Thyroid gland (tissue), 4 donors: ENCODE measurements at regions not wholly inside any gene's neighbourhood (a gene's known extent, or its start where the extent isn't known, plus 50 kb on each side); places are given as distances from the start of the nearest gene placed in this dataset.

Experiments
- DNase-seq, 2 donors: peaks; one replicate each; pipeline ENCODE4 v3.0.0-alpha.2; 2019
- H3K27ac ChIP-seq, 3 donors: fragments of 200-600 bp; sonication (generic); 1 replicate in 2 of 3; 2 replicates in 1 of 3; pipeline ENCODE4 v1.5.1; 2016 to 2019; ENCODE audit warnings: mild to moderate bottlenecking in 1 of 3, moderate library complexity in 1 of 3
- H3K27me3 ChIP-seq: fragments of 200-600 bp; sonication (generic); one replicate; pipeline ENCODE4 v1.5.1; 2019
- H3K36me3 ChIP-seq, 2 donors: fragments of 200-600 bp; sonication (generic); one replicate each; pipeline ENCODE4 v1.5.1; 2016 to 2019
- H3K4me1 ChIP-seq, 2 donors: fragments of 200-600 bp; sonication (generic); one replicate each; pipeline ENCODE4 v1.5.1; 2017 to 2019
- H3K4me3 ChIP-seq, 3 donors: fragments of 200-600 bp; sonication (generic); replicated peaks in 1 of 3; 1 replicate in 2 of 3; 2 replicates in 1 of 3; pipeline ENCODE4 v1.5.1; 2016; ENCODE audit warnings: mild to moderate bottlenecking in 1 of 3
- H3K9me3 ChIP-seq: fragments of 200-600 bp; sonication (generic); one replicate; pipeline ENCODE4 v1.5.1; 2017
- POLR2A ChIP-seq, 2 donors: fragments of 450-650 bp; IDR thresholded peaks; one replicate each; pipeline ENCODE4 v1.6.1; 2017; ENCODE audit warnings: antibody characterized with exemption in 2 of 2, mild to moderate bottlenecking in 2 of 2, moderate library complexity in 1 of 2
- WGBS, 2 donors: methylation state at CpG; one replicate each; pipeline ENCODE4 v1.1.5; 2017; 5-methylcytosine and 5-hydroxymethylcytosine counted together
- intact Hi-C: fragments of 100-400 bp; cut with DNase I; formaldehyde crosslinking; loops from one replicate; pipeline ENCODE4 v1.15.1; 2023
- TF ChIP-seq, protein P1 (sequence below), 6 experiments: fragments of 200-600 bp in 3 of 6; fragments of 450-650 bp in 3 of 6; sonication (generic) in 3 of 6; IDR thresholded peaks; one replicate each; pipeline ENCODE4 v1.5.1; 2016 to 2019; ENCODE audit warnings: antibody characterized with exemption in 6 of 6, mild to moderate bottlenecking in 2 of 6, inconsistent platforms in 1 of 6, moderate library complexity in 1 of 6

DNA sequence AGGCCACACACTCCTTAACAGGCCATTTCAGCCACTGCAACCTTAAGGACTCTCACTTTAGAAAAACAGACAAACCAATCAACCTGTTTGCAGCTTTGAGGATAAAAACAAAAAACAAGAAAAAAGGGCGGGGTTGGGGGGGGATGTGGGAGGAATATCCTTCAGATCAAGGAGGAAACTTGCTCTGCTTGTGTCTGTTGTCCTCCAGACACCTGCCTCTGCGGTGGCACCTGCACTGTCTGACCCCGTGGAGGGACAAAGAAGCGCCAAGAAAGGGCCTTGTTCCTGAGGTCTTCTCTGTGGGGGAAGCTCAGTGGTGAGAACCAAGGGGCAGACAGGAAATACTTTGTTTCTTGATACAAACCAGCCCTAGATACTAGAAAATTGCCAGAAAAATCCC, 70.5 kb downstream of the POLR2M start:
- no peak for DNase-seq
- TF ChIP-seq, protein P1, sequence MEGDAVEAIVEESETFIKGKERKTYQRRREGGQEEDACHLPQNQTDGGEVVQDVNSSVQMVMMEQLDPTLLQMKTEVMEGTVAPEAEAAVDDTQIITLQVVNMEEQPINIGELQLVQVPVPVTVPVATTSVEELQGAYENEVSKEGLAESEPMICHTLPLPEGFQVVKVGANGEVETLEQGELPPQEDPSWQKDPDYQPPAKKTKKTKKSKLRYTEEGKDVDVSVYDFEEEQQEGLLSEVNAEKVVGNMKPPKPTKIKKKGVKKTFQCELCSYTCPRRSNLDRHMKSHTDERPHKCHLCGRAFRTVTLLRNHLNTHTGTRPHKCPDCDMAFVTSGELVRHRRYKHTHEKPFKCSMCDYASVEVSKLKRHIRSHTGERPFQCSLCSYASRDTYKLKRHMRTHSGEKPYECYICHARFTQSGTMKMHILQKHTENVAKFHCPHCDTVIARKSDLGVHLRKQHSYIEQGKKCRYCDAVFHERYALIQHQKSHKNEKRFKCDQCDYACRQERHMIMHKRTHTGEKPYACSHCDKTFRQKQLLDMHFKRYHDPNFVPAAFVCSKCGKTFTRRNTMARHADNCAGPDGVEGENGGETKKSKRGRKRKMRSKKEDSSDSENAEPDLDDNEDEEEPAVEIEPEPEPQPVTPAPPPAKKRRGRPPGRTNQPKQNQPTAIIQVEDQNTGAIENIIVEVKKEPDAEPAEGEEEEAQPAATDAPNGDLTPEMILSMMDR (IDR thresholded peaks at IDR 0.05): no peak
- TF ChIP-seq POLR2A (IDR thresholded peaks at IDR 0.05): no peak
- intact Hi-C loops: no loop called here
- WGBS, 2 donors: 75 to 84% methylated on average over 4 of the region's 4 CpGs
- Histone ChIP-seq H3K4me1 (no peaks in the 10 kb centered on the region), H3K27me3 (no peaks in the 10 kb centered on the region), H3K9me3 (no peaks in the 10 kb centered on the region), H3K36me3 (no peaks in the 10 kb centered on the region), H3K27ac (no peak overlapping the region), H3K4me3 (no peak overlapping the region)

DNA sequence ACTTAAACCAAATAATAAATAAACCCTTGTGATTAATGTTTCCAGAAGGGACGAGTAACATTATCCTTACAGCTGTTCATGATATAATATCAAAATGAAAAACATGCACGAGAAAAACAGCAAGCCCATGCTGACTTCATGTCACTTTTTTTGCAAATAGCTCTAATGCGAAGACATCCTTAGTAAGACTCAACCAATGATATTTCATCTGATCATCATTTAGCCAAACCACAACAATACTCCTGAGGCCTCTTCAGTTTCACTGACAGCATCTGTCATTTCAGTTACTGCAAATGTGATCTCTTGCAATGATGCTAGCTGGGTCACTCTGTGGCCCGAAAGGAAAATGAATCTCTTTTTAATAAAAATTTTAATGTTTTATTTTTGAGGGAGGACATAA, 74.0 kb downstream of the POLR2M start:
- DNase-seq: no peak
- WGBS, 2 donors: 76 to 86% methylated on average over 4 of the region's 4 CpGs
- intact Hi-C loops: no loop called here
- H3K4me3 ChIP-seq: no peak overlapping the region
- H3K9me3 ChIP-seq: no peaks in the 10 kb centered on the region
- TF ChIP-seq POLR2A (IDR thresholded peaks at IDR 0.05): no peak
- TF ChIP-seq, protein P1 (IDR thresholded peaks at IDR 0.05): no peak
- H3K27ac ChIP-seq: no peak overlapping the region
- H3K4me1 ChIP-seq: no peaks in the 10 kb centered on the region
- H3K36me3 ChIP-seq: no peaks in the 10 kb centered on the region
- no peaks in the 10 kb centered on the region for H3K27me3 ChIP-seq

DNA sequence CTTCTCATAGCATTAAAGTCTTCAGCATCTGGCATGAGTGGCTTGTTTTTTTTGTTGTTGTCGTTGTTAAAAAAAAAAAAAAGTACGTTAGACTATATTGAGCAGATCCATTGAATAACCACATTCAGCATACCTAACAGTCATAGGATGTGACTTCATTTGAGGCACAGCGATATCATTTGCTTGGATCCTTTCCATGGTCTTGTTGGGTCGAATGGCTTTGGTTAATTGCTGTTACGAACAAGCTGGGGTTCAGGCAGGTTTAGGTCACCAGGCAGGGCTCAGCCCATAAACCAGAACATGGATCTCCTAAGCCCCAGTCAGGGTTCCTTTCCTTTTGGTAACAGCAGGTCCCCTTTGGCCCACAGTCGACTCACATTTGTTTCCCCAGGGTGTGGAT, 76.2 kb downstream of the POLR2M start:
- H3K27ac ChIP-seq: no peak overlapping the region
- H3K27me3 ChIP-seq: no peaks in the 10 kb centered on the region
- no peak for DNase-seq
- H3K36me3 ChIP-seq: no peaks in the 10 kb centered on the region
- intact Hi-C loops: no loop called here
- H3K4me3 ChIP-seq: no peak overlapping the region
- no peaks in the 10 kb centered on the region for H3K4me1 ChIP-seq
- no peaks in the 10 kb centered on the region for H3K9me3 ChIP-seq
- TF ChIP-seq, protein P1 (IDR thresholded peaks at IDR 0.05): no peak
- no peak for TF ChIP-seq POLR2A (IDR thresholded peaks at IDR 0.05)
- WGBS, 2 donors: 76 to 82% methylated on average over 6 of the region's 6 CpGs

DNA sequence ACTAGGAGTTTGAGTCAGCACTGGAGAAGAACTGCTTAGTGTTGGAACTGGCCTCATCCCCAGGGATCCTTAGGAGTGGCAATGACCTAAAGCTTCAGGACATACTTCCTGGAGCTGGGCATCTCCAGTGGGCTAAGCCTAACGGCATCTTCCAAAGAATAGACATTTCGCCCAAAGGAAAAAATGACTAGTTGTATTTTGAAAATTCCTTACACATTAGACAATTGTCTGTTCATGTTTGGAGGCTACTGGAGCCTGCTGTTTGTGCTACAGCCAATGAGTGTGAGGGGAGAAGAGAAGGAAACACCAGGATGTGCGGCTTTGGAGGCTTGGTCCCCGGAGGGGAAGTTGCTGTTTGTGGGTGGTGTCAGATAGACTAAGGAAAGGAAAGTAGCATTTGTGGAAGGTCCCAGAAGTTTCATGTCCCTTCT, 77.6 kb downstream of the POLR2M start:
- intact Hi-C loops: no loop called here
- no peak overlapping the region for H3K4me3 ChIP-seq
- H3K36me3 ChIP-seq: no peaks in the 10 kb centered on the region
- no peaks in the 10 kb centered on the region for H3K4me1 ChIP-seq
- H3K9me3 ChIP-seq: no peaks in the 10 kb centered on the region
- WGBS, 2 donors: 52 to 56% methylated on average over 4 of the region's 4 CpGs
- H3K27ac ChIP-seq: peak overlapping the region in 1 of 3 donors; percentile 43
- H3K27me3 ChIP-seq: no peaks in the 10 kb centered on the region
- DNase-seq: no peak
- TF ChIP-seq POLR2A (IDR thresholded peaks at IDR 0.05): no peak
- TF ChIP-seq, protein P1 (IDR thresholded peaks at IDR 0.05): no peak

DNA sequence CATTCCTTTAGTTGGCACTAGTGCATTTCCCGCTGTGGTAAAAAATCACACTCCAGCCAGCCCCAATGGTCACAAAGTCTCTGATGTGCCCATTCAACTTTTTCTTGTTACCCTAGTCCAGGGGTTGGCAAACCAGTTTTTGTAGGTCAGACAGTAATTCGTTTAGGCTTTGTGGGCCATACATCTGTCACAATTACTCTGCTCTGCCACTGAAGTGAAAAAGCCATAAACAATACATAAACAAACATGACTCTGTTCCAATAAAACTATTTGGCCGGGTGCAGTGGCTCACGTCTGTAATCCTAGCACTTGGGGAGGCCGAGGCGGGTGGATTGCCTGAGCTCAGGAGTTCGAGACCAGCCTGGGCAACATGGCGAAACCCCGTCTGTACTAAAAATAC, 78.5 kb downstream of the POLR2M start:
- Histone ChIP-seq H3K36me3 (no peaks in the 10 kb centered on the region), H3K27ac (no peak overlapping the region), H3K4me1 (no peaks in the 10 kb centered on the region), H3K9me3 (no peaks in the 10 kb centered on the region), H3K27me3 (no peaks in the 10 kb centered on the region), H3K4me3 (no peak overlapping the region)
- TF ChIP-seq POLR2A (IDR thresholded peaks at IDR 0.05): no peak
- TF ChIP-seq, protein P1 (IDR thresholded peaks at IDR 0.05): no peak
- intact Hi-C loops: no loop called here
- WGBS, 2 donors: 86 to 95% methylated on average over 9 of the region's 9 CpGs
- no peak for DNase-seq
